GM19324 (cell line): ENCODE measurements at regions not wholly inside any gene's neighbourhood (a gene's known extent, or its start where the extent isn't known, plus 50 kb on each side); places are given as distances from the start of the nearest gene placed in this dataset.
"Not testable (repeated sequence)": the region's sequence is repeated elsewhere in the genome, so short reads cannot be mapped to it uniquely, and the experiment has no call there.

Source experiments
- ATAC-seq: cut with Tn5 transposase; IDR thresholded peaks from one replicate; pipeline ENCODE4 v1.9.1; 2021; ENCODE audit warnings: mild to moderate bottlenecking, moderate library complexity; ENCODE audit not compliant: unreplicated experiment, low FRiP score

DNA sequence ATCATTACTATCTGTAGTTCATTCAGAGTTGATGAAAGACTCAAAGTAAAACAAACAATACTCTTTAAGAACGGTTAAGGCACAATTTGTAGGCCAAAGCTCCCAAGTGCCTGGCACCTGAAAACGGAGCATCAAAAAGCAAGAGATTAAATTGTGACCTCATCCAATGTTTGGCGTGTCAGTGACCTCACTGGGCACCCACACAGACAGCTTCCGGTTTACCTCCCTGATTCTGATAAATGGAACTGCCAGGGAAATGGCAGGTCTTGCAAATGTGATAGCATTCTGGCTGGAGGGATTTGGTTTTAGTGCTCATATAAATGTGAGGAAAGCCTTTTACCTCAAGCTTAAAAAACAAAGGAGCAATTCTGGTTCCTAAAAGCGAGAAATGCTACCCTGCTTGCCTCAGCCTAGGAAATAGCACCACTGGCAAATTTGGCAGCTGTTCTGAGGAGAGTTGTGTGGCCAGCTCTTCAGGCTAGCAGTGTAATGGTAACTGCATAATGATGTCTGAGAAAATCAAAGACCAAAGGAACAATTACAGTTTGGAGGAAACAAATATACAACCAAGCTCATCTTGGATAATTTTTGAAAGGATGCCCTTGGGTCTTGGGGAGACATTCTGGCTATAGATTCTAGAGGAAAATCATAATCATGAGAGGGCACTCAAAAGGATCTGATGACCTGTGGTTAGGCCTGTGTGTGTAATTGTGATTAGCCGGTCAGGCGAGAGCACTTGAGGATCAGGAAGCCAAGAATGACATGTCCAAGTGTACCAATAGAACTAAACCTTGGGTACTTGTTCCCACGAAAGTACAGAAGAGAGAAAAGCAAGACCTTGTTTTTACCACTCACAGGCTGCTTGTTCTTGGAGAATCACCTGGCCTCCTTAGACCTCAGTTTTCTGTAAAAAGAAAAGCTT lies 174.3 kb downstream of the TFAP2B start:
- ATAC-seq: no peak

DNA sequence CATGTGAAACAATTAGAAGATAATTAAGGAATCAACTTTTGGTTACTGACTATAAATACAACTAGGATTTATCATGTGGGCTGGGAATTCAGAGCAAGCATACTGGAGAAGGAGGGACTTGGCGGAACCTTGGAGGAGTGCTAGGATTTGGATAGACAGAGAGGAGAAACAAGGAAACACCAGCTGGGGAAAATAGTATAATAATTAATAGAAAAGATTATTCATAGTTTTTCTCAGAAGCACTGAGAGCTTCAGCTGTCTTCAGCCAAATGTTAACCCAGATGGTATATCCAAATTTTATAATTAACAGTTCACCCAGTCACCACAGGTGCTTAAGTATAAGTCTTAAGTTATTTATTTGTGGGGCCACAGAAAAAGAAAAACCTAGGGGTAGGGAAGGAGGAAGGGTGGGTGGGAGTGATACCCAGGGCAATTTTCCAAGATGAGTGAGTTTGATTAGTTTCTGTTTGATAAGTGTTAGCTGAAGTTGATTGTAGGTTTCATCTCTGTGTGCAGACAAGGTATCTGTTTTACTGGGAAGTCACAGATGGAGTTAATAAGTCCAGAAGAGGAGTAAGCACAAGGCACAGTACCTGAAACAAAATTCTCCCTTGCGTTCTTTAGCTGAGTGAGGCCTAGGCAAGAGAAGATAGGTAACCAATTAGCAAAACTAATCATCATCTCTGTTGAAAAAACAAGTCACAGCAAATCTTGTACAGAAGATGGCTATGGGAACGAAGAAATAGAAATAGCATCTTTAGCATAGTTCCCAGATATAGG lies 175.5 kb downstream of the TFAP2B start:
- no peak for ATAC-seq

DNA sequence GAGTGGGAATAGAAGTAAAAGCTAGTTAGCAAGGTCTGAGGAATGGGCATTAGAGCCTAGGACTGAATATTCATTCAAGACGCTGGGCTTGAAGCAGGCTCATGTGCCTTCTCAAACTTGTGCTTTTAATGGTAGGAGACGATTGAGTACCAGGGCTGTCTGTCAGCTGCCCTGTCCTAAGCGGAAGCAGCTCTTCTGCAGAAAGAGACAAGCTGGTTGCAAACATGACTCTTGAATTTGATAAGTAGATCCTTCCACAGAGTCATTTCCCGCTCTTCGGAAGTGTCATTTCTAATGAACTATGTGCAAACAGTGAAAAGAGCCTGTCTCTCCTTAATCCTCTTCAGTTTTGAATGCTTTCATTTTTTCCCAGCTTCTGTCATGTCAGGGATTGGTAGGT lies 176.4 kb downstream of the TFAP2B start:
- no peak for ATAC-seq

DNA sequence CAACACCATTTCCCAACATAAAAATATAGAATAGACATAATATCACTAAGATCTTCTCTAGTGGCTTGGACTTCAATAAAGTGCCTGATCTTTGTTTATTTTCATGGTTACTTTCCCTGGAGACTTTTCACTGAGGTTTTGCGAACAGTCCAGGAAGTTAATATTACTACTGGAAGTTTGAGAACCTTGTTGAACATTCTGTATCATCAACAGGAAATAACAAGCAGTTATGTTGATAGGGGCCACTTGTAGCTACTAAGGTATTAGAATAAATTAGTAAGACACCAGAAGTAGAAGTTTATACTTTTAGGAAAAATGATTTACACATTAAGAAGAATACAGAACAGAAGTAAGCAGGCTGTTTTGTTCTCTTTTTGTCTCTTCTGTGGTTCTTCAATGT lies 180.2 kb downstream of the TFAP2B start:
- ATAC-seq: no peak

DNA sequence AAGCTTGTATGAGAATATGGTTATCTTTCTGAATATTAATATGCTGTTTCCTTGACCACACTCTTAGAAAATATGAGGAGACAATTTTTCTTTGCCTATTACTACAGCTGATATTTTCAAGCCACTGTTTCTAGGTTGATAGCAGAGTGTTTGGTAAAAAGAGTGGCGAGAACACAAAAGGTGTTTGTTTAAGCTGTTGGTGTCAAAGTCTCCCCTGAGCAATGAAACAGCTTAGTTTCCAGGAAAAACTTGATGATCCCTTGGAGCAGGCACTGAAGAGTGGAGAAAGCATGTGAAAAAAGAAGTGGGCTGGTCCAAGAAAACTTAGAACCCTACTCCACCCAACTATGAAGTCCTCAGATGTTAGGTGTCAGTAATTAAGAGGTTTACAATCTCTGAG lies 182.7 kb downstream of the TFAP2B start:
- no peak for ATAC-seq

DNA sequence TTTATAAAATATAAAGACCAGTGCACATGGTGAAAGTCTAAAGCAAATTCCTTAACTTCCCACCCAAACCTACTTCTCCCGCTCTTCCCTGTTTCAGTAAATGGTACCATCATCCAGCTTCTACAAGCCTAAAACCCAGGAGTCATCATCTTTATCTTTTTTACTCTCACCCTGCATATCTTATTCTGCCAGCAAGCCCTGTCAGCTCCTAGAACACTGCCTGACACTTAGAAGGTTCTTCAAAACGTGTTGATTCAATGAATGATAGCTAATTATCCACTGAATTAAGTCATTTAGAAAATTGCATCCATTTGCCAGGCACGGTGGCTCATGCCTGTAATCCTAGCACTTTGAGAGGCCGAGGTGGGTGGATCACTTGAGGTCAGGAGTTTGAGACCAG lies 185.7 kb downstream of the TFAP2B start:
- ATAC-seq: no peak

DNA sequence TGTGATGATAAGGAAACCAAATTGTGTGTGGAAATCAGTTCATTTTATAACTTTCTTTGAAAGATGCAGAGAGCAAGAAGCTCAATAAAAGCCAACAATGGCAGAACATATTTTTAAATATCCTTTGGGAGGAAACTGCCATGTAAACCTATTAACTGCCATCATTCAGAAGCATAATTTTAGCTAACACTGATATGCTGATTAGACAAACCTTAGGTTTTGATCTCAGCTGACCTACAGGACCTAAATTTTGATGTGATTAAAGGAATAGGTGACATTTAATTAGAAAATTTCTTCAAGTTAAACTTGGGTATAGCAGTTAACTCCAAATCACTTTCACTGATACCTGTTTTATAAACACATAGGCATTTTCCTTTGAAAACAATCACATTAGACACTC lies 187.1 kb downstream of the TFAP2B start:
- no peak for ATAC-seq

DNA sequence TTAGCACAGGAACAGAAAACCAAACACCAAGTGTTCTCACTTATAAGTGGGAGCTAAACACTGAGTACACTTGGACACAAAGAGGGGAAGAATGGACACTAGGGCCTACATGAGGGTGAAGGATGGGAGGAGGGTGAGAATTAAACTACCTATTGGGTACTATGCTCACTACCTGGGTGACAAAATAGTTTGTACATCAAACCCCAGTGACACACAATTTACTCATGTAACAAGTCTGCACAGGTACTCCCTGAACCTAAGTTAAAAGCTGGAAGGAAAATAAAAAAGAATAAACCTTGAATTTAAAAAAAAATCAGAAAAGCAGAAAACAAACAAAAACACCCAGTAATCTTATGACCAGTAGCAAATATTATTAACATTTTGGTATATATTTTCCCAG lies 188.6 kb downstream of the TFAP2B start:
- no peak for ATAC-seq

DNA sequence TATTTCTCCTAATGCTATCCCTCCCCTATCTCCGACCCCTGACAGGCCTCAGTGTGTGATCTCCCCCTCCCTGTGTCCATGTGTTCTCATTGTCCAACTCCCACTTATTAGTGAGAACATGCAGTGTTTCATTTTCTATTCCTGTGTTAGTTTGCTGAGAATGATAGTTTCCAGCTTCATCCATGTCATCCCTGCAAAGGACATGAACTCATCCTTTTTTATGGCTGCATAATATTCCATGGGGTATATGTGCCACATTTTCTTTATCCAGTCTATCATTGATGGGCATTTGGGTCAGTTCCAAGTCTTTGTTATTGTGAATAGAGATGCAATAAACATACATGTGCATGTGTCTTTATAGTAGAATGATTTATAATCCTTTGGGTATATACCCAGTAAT lies 190.0 kb downstream of the TFAP2B start:
- not testable (repeated sequence) for ATAC-seq

DNA sequence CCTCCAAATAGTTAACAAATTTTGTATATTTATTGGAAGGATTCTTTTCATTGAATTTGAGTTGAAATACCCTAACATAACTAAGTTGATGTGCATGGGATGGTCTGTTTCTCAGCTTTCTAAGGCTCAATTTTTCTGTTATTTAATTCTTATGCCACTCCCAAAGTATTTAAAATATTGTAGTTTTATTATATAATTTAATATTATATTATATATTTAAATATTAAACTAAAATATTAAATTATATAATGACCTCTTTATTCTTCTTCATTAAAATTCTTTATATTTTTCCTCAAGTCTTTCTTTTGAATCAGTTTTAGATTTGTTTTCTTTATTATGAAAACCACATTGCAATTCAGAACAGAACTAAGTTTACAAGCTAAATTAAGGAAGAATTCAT lies 194.7 kb downstream of the TFAP2B start:
- no peak for ATAC-seq

DNA sequence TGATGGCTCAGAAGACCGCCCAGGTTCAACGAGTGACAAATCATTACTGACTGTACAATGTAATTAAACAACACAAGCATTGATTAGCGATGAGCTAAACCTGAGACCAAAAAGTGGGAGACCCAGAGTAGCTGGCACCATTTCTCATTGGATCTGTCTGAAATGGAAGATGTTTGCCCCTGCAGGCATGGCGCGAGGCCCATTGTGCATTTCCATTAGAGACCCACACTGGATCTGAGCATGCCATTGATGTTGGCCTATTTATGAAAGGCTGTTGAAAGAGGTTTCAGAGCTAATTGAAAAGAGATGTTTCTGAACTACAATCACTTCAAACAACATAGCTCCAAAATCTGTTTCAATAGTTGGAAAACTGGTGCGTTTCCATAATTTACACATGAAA lies 196.7 kb downstream of the TFAP2B start:
- no peak for ATAC-seq

DNA sequence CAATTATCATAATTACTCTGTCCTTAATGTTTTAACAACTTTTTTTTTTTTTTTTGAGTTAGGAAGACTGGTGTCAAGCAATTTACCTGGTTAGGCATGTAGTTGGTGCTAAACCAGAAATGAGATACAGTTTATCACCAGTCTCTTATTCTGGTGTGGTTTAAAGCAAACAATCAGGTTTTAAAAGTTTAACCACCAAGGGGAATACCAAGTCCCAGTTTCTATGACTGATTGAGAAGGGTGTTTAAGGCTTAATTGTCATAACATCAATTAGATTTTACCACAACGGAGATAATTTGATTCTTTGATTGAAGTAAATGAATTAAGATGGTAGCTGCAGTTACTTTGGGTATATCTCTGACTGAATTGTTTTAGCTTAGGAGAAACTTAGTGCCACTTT lies 197.8 kb downstream of the TFAP2B start:
- ATAC-seq: no peak

DNA sequence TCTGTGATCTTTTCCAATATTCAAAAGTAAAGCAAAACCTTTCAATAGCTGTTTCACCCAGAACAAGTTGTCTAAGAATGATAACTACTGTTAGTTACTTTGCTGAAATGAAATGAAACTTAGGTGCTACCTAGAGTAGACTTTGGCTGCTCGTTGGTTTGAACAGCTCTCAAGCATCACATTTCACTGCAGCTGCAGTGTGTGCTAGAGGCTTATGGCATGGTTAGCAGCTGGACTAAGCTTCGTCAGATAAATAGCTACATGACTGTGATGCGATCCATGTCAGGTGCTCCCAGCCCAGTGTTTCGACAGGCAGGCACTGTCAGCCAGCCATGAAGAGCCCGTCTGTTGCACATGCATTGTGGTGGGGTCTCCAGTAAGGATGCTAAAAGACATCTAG lies 201.1 kb downstream of the TFAP2B start:
- ATAC-seq: no peak

DNA sequence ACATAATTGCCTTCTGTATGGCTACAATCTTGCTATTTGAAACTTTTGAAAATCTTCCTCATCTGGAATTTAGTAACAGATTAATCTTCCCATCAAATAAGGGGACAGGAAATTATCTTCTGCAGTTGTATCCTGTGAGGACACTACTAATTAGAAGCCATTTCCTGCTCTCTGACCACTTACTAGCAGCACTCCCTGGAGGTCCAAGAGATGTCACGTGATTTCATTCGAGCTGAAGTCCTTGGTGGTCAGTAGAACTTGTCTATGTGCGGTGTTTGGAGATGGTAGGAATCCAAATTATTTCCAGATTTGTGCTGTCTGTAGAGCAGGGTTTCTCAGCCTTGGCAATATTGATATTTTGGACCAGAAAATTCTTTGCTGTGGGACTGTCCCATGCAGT lies 202.5 kb downstream of the TFAP2B start:
- ATAC-seq: no peak

DNA sequence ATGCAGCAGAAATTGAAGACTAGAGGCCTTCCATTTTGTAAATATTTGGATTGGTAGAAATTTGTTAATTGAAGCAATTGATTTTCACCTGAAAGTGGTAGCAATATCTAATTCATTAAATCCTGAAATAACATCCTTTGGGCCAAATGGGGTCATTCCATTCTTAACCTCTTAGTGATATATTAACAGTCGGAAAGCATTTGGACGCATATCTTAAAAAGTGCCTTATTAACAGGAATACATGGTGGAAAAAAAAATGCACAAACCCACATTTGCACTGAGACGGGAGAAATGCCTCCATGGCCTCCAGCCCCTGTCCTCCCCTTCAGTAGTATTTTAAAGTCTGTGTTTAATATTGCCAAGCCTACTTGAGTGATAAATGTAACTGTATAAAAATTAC lies 205.5 kb downstream of the TFAP2B start:
- no peak for ATAC-seq

DNA sequence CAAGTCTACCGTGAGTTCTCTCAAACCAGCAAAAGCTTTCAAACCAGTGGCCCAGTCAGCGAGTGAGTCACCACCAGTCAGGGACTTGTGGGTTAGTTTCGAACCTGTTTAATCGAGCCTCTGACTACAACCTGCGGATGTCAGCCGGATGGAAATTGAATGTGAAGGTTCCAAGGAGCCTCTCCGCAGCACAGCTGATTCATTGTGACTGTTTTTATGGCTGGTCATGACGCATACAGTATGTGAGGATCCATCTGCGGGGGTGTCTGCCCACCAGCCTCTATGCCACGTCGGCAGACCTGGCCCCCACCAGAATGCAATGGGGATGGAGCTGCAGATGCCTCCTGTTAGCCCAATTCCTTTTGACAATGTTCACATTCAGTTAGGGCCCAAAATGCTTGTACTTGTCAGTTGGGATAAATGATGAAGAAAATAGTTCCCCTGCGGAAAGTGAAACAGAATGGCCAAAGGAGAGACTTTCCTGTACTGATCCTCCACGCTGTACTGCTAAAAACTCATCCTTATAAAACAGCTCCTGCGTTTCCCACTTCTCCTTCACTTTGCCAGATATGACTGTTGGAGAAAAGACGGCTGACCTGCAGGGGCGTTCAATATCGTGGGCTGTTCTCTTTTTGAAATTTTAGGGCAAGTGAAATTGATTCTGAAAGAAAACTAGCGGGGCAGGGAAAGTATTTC lies 206.6 kb downstream of the TFAP2B start:
- ATAC-seq: no peak

DNA sequence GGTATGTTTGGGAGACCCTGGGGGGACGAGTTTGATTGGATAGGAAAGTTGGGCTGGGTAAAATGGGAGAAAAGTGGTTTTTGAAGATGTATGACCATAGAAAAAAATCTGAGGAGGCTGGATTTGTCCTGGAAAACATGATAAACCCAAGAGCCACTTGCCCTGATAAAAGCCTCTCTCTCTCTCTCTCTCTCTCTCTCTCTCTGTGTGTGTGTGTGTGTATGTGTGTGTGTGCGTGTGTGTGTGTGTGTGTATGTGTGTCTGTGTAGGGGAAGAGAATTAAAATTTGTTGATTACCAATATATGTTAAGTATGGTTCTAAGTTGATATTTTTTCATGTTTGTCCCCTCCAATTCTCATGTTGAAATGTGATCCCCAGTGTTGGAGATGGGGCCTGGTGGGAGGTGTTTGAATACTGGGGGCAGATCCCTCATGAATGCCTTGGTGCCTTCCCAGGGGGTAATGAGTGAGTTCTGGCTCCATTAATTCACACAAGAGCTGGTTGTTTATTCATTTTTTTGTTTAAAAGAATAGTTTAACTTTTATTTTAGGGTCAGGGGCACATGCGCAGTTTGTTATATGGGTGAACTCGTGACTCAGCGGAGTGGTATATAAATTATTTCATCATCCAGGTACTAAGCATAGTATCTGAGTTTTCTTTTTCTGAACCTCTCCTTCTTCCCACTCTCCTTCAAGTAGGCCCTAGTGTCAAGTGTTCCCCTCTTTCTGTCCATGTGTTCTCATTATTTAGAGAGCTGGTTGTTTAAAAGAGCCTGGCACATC lies 208.8 kb downstream of the TFAP2B start:
- ATAC-seq: no peak

DNA sequence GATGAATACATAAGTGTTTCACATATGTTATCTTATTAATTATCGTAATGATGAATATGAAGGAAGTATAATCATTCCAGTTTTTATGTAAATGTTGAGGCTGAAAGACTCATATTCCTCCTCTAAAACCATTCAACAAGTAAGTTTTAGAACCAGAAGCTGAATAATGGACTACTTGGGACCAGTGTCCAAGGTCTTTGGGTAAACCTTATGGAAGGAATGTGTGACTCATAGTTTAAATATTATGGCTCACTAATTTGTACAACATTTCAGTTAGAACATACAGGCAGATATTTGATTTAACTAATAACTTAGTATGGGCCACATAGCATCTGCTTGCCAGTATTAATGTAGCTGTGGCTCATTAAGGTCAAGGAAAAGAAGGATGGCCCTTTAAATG lies 209.6 kb downstream of the TFAP2B start:
- no peak for ATAC-seq

DNA sequence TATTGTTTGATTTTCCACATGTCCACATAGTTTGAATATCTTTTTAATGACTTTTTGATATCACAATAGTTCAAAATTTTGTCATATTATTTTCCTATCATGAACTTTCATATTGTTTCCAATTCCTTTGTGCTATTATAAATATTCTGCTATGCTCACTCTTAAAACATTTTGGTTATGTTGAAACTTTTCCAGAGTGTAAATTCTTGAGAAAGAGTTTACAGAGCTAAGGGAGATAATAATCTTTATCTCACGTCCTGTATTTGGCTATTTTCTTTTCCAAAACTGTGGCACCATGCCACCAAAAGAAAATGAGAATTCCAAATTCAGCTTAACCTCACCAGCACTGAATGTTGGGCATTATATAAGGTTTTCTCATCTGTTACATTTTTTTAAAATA lies 210.9 kb downstream of the TFAP2B start:
- ATAC-seq: no peak

DNA sequence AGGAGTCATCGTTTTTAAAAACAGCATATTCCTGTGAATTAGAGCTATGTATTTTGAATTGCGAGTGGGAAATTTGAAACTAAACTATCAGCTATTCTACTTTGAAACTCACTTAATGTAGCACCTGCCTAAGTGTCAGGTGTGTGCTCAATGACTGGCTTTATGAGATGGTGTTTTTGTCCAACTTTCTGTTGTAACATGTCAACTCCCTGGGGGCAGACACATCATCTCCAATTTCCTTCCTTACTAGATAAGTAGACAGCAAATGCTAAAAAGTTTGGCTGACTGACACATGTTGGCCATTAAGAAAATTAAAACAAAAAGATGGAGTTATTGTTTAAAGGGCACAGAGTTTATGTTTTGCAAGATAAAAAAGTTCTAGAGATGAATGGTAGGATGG lies 226.9 kb downstream of the TFAP2B start:
- ATAC-seq: no peak
